WTC11 (cell line): ENCODE measurements at regions not wholly inside any gene's neighbourhood (a gene's known extent, or its start where the extent isn't known, plus 50 kb on each side); places are given as distances from the start of the nearest gene placed in this dataset.

Source experiments
- ATAC-seq: fragments of 200-7000 bp; cut with Tn5 transposase; 2 replicates; pipeline ENCODE4 v1.10.0; 2021; ENCODE audit warnings: mild to moderate bottlenecking, moderate library complexity
- CTCF ChIA-PET: fragments of 300-600 bp; sonication (Branson Sonifier 250); formaldehyde crosslinking; loops from one replicate; lab custom pipeline; 2021; ENCODE audit warnings: antibody characterized with exemption; lab: Charles Lee
- POLR2A ChIA-PET: fragments of 350-600 bp; sonication (Branson Sonifier 250); formaldehyde crosslinking; loops from one replicate; lab custom pipeline; 2021; ENCODE audit warnings: antibody characterized with exemption; lab: Charles Lee
- DNase-seq: peaks from one replicate; pipeline ENCODE4 v3.0.0; 2021; ENCODE audit warnings: low spot score
- H3K27ac Mint-ChIP-seq: 2 replicates; pipeline ENCODE4 v1.8.0; 2021; ENCODE audit warnings: mixed read lengths
- H3K27me3 Mint-ChIP-seq: 2 replicates; pipeline ENCODE4 v1.8.0; 2021; ENCODE audit warnings: low read depth, mild to moderate bottlenecking, moderate library complexity, mixed read lengths
- H3K36me3 Mint-ChIP-seq: 2 replicates; pipeline ENCODE4 v1.8.0; 2021; ENCODE audit warnings: mixed read lengths
- H3K4me1 Mint-ChIP-seq: 2 replicates; pipeline ENCODE4 v1.8.0; 2022; ENCODE audit warnings: mixed read lengths
- H3K4me3 Mint-ChIP-seq: 2 replicates; pipeline ENCODE4 v1.8.0; 2021; ENCODE audit warnings: mild to moderate bottlenecking, moderate library complexity, mixed read lengths
- H3K9me3 Mint-ChIP-seq: 2 replicates; pipeline ENCODE4 v1.8.0; 2021; ENCODE audit warnings: mixed read lengths
- CREB1 ChIP-seq: sonication (generic); formaldehyde crosslinking; IDR thresholded peaks from 2 replicates; pipeline ENCODE4 v1.8.0; 2023; ENCODE audit warnings: mild to moderate bottlenecking, missing genetic modification reagents
- E2F4 ChIP-seq: sonication (generic); formaldehyde crosslinking; IDR thresholded peaks from 2 replicates; pipeline ENCODE4 v1.8.1; 2022; ENCODE audit warnings: low read depth, mild to moderate bottlenecking, moderate library complexity, missing genetic modification reagents, borderline replicate concordance
- KAT7 ChIP-seq: sonication (generic); formaldehyde crosslinking; IDR thresholded peaks from 2 replicates; pipeline ENCODE4 v1.8.1; 2023; ENCODE audit warnings: missing genetic modification reagents, mild to moderate bottlenecking, borderline replicate concordance
- MYBL2 ChIP-seq: sonication (generic); formaldehyde crosslinking; IDR thresholded peaks from 2 replicates; pipeline ENCODE4 v1.8.1; 2023; ENCODE audit warnings: mild to moderate bottlenecking, moderate library complexity, missing genetic modification reagents
- NFATC4 ChIP-seq: fragments of 250-450 bp; sonication (Bioruptor Pico); IDR thresholded peaks from 2 replicates; pipeline ENCODE4 v1.9.0; 2021; ENCODE audit warnings: mild to moderate bottlenecking
- SMAD3 ChIP-seq: sonication (generic); formaldehyde crosslinking; IDR thresholded peaks from 2 replicates; pipeline ENCODE4 v1.8.0; 2022; ENCODE audit warnings: missing genetic modification reagents, mild to moderate bottlenecking, borderline replicate concordance
- TCF7 ChIP-seq: sonication (generic); formaldehyde crosslinking; IDR thresholded peaks from 2 replicates; pipeline ENCODE4 v1.8.0; 2022; ENCODE audit warnings: mild to moderate bottlenecking, low read depth, missing genetic modification reagents, moderate library complexity
- TEAD4 ChIP-seq: sonication (generic); formaldehyde crosslinking; IDR thresholded peaks from 2 replicates; pipeline ENCODE4 v1.8.0; 2022; ENCODE audit warnings: mild to moderate bottlenecking, missing genetic modification reagents
- ZMAT4 ChIP-seq: fragments of 250-450 bp; sonication (Bioruptor Pico); IDR thresholded peaks from 2 replicates; pipeline ENCODE4 v1.9.0; 2021; ENCODE audit warnings: mild to moderate bottlenecking
- ZNF263 ChIP-seq: sonication (generic); formaldehyde crosslinking; IDR thresholded peaks from 2 replicates; pipeline ENCODE4 v1.8.1; 2022; ENCODE audit warnings: low read depth, mild to moderate bottlenecking, moderate library complexity, missing genetic modification reagents
- ZNF532 ChIP-seq: fragments of 250-450 bp; sonication (Bioruptor Pico); IDR thresholded peaks from 2 replicates; pipeline ENCODE4 v1.9.0; 2021; ENCODE audit warnings: mild to moderate bottlenecking, borderline replicate concordance
- TF ChIP-seq, protein P1 (sequence below): sonication (generic); formaldehyde crosslinking; conservative IDR thresholded peaks from 2 replicates; pipeline ENCODE4 v1.8.1; 2023; ENCODE audit warnings: mild to moderate bottlenecking, low read depth, missing genetic modification reagents, moderate library complexity
- TF ChIP-seq, protein P2 (sequence below): sonication (generic); formaldehyde crosslinking; conservative IDR thresholded peaks from 2 replicates; pipeline ENCODE4 v1.8.1; 2022; ENCODE audit warnings: mild to moderate bottlenecking, missing genetic modification reagents
- TF ChIP-seq, protein P3 (sequence below): sonication (generic); formaldehyde crosslinking; IDR thresholded peaks from 2 replicates; pipeline ENCODE4 v1.8.1; 2023; ENCODE audit warnings: mild to moderate bottlenecking, missing genetic modification reagents
- TF ChIP-seq, protein P4 (sequence below): sonication (generic); formaldehyde crosslinking; IDR thresholded peaks from 2 replicates; pipeline ENCODE4 v1.8.0; 2022; ENCODE audit warnings: missing genetic modification reagents

DNA sequence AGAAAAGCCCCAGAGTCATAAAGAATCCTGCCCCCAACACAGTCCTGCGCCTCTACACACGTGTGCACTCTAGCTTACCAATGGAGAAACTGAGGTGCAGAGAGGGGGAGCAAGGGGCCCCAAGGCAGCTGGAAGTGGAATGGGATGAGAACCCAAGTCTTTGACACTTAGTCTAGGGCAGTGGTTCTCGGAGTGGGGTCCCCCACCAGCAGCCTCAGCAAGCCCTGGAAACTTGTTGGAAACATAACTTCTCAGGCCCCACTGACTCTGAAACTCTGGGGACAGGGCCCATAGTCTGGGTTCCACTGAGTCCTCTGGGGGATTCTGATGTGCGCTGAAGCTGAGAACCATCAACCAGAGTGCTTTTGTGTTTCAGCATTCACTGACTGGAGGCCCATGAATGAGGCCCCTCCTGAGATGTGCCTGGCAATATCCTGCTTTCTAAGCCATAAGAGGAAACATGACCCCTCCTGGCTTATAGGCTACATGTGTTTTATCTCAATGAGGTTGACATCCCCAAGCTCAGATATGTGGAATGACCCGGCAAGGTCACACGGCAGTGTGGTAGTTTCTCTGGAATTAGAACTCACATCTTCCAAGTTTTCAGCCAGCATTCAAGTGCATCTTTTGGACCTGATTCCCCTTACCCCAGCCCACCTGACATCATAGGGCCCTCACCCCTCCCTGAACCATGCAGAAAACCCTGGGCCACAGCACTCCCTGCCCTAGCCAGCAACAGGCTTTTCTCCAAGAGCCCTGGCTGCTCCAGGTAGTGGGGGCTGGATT, 147.3 kb upstream of the PCBD1 start:
- Mint-ChIP-seq H3K36me3 (no peaks in the 10 kb centered on the region), H3K27me3 (no peaks in the 10 kb centered on the region), H3K4me3 (no peak overlapping the region), H3K4me1 (no peaks in the 10 kb centered on the region), H3K9me3 (no peaks in the 10 kb centered on the region), H3K27ac (no peak overlapping the region)
- TF ChIP-seq, protein P1, sequence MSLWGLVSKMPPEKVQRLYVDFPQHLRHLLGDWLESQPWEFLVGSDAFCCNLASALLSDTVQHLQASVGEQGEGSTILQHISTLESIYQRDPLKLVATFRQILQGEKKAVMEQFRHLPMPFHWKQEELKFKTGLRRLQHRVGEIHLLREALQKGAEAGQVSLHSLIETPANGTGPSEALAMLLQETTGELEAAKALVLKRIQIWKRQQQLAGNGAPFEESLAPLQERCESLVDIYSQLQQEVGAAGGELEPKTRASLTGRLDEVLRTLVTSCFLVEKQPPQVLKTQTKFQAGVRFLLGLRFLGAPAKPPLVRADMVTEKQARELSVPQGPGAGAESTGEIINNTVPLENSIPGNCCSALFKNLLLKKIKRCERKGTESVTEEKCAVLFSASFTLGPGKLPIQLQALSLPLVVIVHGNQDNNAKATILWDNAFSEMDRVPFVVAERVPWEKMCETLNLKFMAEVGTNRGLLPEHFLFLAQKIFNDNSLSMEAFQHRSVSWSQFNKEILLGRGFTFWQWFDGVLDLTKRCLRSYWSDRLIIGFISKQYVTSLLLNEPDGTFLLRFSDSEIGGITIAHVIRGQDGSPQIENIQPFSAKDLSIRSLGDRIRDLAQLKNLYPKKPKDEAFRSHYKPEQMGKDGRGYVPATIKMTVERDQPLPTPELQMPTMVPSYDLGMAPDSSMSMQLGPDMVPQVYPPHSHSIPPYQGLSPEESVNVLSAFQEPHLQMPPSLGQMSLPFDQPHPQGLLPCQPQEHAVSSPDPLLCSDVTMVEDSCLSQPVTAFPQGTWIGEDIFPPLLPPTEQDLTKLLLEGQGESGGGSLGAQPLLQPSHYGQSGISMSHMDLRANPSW (CRISPR knock-in tag), result no peak
- no peak for TF ChIP-seq ZNF532 (CRISPR knock-in tag)
- TF ChIP-seq E2F4 (CRISPR knock-in tag), result no peak
- TF ChIP-seq TEAD4 (CRISPR knock-in tag), result no peak
- TF ChIP-seq ZMAT4 (CRISPR knock-in tag), result no peak
- no peak for TF ChIP-seq KAT7 (CRISPR knock-in tag)
- TF ChIP-seq, protein P2, sequence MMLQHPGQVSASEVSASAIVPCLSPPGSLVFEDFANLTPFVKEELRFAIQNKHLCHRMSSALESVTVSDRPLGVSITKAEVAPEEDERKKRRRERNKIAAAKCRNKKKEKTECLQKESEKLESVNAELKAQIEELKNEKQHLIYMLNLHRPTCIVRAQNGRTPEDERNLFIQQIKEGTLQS, result no peak
- TF ChIP-seq MYBL2, result no peak
- no peak for TF ChIP-seq NFATC4 (CRISPR knock-in tag)
- TF ChIP-seq, protein P3, sequence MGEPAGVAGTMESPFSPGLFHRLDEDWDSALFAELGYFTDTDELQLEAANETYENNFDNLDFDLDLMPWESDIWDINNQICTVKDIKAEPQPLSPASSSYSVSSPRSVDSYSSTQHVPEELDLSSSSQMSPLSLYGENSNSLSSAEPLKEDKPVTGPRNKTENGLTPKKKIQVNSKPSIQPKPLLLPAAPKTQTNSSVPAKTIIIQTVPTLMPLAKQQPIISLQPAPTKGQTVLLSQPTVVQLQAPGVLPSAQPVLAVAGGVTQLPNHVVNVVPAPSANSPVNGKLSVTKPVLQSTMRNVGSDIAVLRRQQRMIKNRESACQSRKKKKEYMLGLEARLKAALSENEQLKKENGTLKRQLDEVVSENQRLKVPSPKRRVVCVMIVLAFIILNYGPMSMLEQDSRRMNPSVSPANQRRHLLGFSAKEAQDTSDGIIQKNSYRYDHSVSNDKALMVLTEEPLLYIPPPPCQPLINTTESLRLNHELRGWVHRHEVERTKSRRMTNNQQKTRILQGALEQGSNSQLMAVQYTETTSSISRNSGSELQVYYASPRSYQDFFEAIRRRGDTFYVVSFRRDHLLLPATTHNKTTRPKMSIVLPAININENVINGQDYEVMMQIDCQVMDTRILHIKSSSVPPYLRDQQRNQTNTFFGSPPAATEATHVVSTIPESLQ (CRISPR knock-in tag), result no peak
- no peak for TF ChIP-seq ZNF263
- TF ChIP-seq CREB1 (CRISPR knock-in tag), result no peak
- no peak for TF ChIP-seq SMAD3
- TF ChIP-seq, protein P4, sequence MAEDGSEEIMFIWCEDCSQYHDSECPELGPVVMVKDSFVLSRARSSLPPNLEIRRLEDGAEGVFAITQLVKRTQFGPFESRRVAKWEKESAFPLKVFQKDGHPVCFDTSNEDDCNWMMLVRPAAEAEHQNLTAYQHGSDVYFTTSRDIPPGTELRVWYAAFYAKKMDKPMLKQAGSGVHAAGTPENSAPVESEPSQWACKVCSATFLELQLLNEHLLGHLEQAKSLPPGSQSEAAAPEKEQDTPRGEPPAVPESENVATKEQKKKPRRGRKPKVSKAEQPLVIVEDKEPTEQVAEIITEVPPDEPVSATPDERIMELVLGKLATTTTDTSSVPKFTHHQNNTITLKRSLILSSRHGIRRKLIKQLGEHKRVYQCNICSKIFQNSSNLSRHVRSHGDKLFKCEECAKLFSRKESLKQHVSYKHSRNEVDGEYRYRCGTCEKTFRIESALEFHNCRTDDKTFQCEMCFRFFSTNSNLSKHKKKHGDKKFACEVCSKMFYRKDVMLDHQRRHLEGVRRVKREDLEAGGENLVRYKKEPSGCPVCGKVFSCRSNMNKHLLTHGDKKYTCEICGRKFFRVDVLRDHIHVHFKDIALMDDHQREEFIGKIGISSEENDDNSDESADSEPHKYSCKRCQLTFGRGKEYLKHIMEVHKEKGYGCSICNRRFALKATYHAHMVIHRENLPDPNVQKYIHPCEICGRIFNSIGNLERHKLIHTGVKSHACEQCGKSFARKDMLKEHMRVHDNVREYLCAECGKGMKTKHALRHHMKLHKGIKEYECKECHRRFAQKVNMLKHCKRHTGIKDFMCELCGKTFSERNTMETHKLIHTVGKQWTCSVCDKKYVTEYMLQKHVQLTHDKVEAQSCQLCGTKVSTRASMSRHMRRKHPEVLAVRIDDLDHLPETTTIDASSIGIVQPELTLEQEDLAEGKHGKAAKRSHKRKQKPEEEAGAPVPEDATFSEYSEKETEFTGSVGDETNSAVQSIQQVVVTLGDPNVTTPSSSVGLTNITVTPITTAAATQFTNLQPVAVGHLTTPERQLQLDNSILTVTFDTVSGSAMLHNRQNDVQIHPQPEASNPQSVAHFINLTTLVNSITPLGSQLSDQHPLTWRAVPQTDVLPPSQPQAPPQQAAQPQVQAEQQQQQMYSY, result no peak
- TF ChIP-seq TCF7, result no peak
- POLR2A ChIA-PET, result no interaction called here
- DNase-seq (no peak), ATAC-seq (no peak)
- CTCF ChIA-PET, result no interaction called here
